ENCODE measurements at regions not wholly inside any gene's neighbourhood (a gene's known extent, or its start where the extent isn't known, plus 50 kb on each side); places are given as distances from the start of the nearest gene placed in this dataset.

- intact Hi-C loops (cut with DNase I; ENCODE audit: low total_unique reads): no loop called here
- no peaks in the 10 kb centered on the region for H3K36me3 ChIP-seq
- H3K4me3 ChIP-seq: no peak overlapping the region
- no peak for DNase-seq
- peaks cover 0 to 34% (median 19%) of the 10 kb centered on the region in 4 donors for H3K4me1 ChIP-seq
- H3K27me3 ChIP-seq: no peaks in the 10 kb centered on the region
- peaks cover 0 to 6% (median 0%) of the 10 kb centered on the region in 3 donors for H3K9me3 ChIP-seq
- TF ChIP-seq, protein P1, sequence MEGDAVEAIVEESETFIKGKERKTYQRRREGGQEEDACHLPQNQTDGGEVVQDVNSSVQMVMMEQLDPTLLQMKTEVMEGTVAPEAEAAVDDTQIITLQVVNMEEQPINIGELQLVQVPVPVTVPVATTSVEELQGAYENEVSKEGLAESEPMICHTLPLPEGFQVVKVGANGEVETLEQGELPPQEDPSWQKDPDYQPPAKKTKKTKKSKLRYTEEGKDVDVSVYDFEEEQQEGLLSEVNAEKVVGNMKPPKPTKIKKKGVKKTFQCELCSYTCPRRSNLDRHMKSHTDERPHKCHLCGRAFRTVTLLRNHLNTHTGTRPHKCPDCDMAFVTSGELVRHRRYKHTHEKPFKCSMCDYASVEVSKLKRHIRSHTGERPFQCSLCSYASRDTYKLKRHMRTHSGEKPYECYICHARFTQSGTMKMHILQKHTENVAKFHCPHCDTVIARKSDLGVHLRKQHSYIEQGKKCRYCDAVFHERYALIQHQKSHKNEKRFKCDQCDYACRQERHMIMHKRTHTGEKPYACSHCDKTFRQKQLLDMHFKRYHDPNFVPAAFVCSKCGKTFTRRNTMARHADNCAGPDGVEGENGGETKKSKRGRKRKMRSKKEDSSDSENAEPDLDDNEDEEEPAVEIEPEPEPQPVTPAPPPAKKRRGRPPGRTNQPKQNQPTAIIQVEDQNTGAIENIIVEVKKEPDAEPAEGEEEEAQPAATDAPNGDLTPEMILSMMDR (IDR thresholded peaks at IDR 0.05): no peak
- H3K27ac ChIP-seq: no peak overlapping the region
These were observed 396.8 kb upstream of the PODXL start for GRCh38 chr7:131953184-131953583.

DNA sequence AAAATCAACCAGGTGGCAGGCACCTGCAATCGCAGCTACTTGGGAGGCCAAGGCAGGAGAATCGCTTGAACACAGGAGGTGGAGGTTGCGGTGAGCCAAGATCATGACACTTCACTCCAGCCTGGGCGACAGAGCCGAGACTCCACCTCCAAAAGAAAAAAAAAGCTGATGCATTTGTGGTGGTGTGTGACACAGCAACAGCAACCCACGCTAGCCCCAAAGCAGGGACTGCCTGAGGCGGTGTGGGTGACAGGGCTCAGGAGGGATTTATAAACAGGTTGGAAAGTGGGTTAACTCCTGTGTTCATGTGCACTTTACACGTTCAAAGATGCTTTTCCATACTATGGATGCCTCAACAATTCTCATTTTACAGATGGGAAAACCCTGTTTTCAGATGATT is 395.9 kb upstream of the PODXL start:
- peak in 1 of 2 donors; percentile 34 for DNase-seq
- H3K27me3 ChIP-seq: no peaks in the 10 kb centered on the region
- H3K4me3 ChIP-seq: no peak overlapping the region
- TF ChIP-seq, protein P1 (IDR thresholded peaks at IDR 0.05): no peak
- no peak overlapping the region for H3K27ac ChIP-seq
- H3K4me1 ChIP-seq: peaks cover 0 to 39% (median 20%) of the 10 kb centered on the region in 4 donors
- intact Hi-C loops (cut with DNase I; ENCODE audit: low total_unique reads): no loop called here
- H3K9me3 ChIP-seq: peaks cover 0 to 6% (median 0%) of the 10 kb centered on the region in 3 donors
- H3K36me3 ChIP-seq: no peaks in the 10 kb centered on the region

- Histone ChIP-seq H3K9me3 (peaks cover 0 to 6% (median 0%) of the 10 kb centered on the region in 3 donors), H3K4me1 (peaks cover 0 to 41% (median 23%) of the 10 kb centered on the region in 4 donors), H3K36me3 (no peaks in the 10 kb centered on the region), H3K27ac (peak overlapping the region; percentile 38 to 64), H3K4me3 (no peak overlapping the region), H3K27me3 (peaks cover 0 to 4% of the 10 kb centered on the region in 2 donors)
- no peak for DNase-seq
- intact Hi-C loops (cut with DNase I; ENCODE audit: low total_unique reads): no loop called here
- TF ChIP-seq, protein P1 (IDR thresholded peaks at IDR 0.05): no peak
These were observed 394.3 kb upstream of the PODXL start for GRCh38 chr7:131950758-131951157.

DNA sequence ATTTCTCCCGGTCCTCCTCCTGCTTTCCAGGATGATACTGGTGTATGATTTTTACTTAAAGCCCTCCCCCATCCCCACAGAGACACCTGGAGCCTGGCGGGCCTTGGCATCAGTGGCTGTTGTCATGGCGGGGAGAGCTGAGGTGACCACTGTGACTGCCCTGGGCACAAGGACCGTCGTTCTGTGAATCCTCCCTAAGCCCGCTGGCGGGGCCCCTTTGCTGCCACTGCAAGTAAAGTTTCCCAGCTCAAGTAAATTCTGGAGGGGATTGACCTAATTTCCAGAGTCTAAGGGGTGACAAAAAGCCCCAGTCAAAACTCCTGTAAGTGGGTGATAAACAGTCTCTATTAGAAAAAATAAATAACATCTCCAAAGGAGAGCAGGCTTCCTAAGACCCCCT is 393.2 kb upstream of the PODXL start:
- peaks cover 0 to 6% (median 0%) of the 10 kb centered on the region in 3 donors for H3K9me3 ChIP-seq
- peaks cover 0 to 48% (median 28%) of the 10 kb centered on the region in 4 donors for H3K4me1 ChIP-seq
- peak in 1 of 2 donors; percentile 31 for DNase-seq
- H3K27ac ChIP-seq: peak overlapping the region; percentile 38 to 64
- TF ChIP-seq, protein P1 (IDR thresholded peaks at IDR 0.05): no peak
- H3K36me3 ChIP-seq: no peaks in the 10 kb centered on the region
- intact Hi-C loops (cut with DNase I; ENCODE audit: low total_unique reads): loop anchor here (10.0 kb wide), 2 partner anchors 205 to 635 kb away; no protein-coding TSS in a partner anchor
- peaks cover 0 to 10% of the 10 kb centered on the region in 2 donors for H3K27me3 ChIP-seq
- no peak overlapping the region for H3K4me3 ChIP-seq

DNA sequence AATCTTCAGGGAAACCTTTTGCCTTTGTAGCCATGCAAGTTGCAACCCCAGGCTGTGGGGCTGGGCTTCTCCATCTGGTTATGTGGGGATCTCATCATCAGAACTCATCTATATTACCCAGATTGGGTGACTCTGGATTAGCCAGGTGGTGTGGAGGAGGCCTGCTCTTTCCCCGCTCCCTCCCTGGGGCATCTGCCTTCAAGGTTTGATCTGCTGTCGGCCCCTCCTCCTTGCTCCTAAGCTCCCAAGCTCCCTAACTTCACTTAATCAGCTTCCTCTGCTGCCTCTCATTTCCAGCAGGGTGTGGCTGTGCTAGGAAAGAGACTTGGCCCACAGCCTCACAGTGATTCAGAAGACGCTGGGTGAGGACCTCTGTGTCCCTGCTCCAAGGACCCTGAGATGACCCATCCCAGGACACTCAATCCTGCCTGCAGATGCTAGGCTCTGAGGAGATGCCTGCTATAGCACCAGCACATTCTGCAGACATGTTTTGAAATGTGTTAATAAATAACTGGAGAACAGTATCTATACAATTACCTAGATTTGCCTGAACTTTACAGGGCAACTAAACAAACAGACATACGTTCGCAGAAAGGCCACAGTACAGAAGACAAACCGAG is 392.1 kb upstream of the PODXL start:
- H3K36me3 ChIP-seq: no peaks in the 10 kb centered on the region
- H3K9me3 ChIP-seq: peaks cover 0 to 6% (median 0%) of the 10 kb centered on the region in 3 donors
- H3K4me3 ChIP-seq: no peak overlapping the region
- TF ChIP-seq, protein P1 (IDR thresholded peaks at IDR 0.05): no peak
- DNase-seq: peak in 1 of 2 donors; percentile 48
- H3K4me1 ChIP-seq: peaks cover 0 to 40% (median 27%) of the 10 kb centered on the region in 4 donors
- peak overlapping the region in 1 of 2 donors; percentile 64 for H3K27ac ChIP-seq
- intact Hi-C loops (cut with DNase I; ENCODE audit: low total_unique reads): loop anchor here (10.0 kb wide), 2 partner anchors 206 to 636 kb away; no protein-coding TSS in a partner anchor
- peaks cover 0 to 16% of the 10 kb centered on the region in 2 donors for H3K27me3 ChIP-seq
